Esophagus squamous epithelium (tissue), 5 donors: ENCODE measurements at regions not wholly inside any gene's neighbourhood (a gene's known extent, or its start where the extent isn't known, plus 50 kb on each side); places are given as distances from the start of the nearest gene placed in this dataset.

ENCODE experiments used
- DNase-seq: peaks from one replicate; lab custom pipeline; 2025; lab: John Stamatoyannopoulos, UW
- H3K27ac ChIP-seq, 4 donors: fragments of 200-600 bp; sonication (generic); one replicate each; pipeline ENCODE4 v1.5.1; 2016 to 2019; ENCODE audit warnings: mild to moderate bottlenecking in 1 of 4
- H3K27me3 ChIP-seq, 4 donors: fragments of 200-600 bp; sonication (generic); 1 replicate in 3 of 4; 2 replicates in 1 of 4; pipeline versions ENCODE4 v1.5.1 to v1.6.0; 2017 to 2021; ENCODE audit warnings: antibody characterized with exemption in 1 of 4
- H3K36me3 ChIP-seq, 3 donors: fragments of 200-600 bp; sonication (generic); one replicate each; pipeline ENCODE4 v1.5.1; 2016 to 2019
- H3K4me1 ChIP-seq, 3 donors: fragments of 200-600 bp; sonication (generic); one replicate each; pipeline ENCODE4 v1.5.1; 2017 to 2019
- H3K4me3 ChIP-seq, 4 donors: fragments of 200-600 bp; sonication (generic); 1 replicate in 3 of 4; 2 replicates in 1 of 4; pipeline ENCODE4 v1.5.1; 2016 to 2019; ENCODE audit warnings: mild to moderate bottlenecking in 2 of 4, moderate library complexity in 1 of 4
- H3K9me3 ChIP-seq, 3 donors: fragments of 200-600 bp; sonication (generic); one replicate each; pipeline ENCODE4 v1.5.1; 2016 to 2019
- CTCF ChIP-seq, 6 experiments: fragments of 450-650 bp in 4 of 6; fragments of 200-600 bp in 2 of 6; sonication (generic) in 2 of 6; IDR thresholded peaks; one replicate each; pipeline ENCODE4 v1.5.1; 2016 to 2019; ENCODE audit warnings: antibody characterized with exemption in 6 of 6, mild to moderate bottlenecking in 4 of 6, moderate library complexity in 4 of 6
- POLR2A ChIP-seq, 4 donors: fragments of 450-650 bp; IDR thresholded peaks; one replicate each; pipeline ENCODE4 v1.6.1; 2017; ENCODE audit warnings: antibody characterized with exemption in 4 of 4, mild to moderate bottlenecking in 4 of 4, moderate library complexity in 3 of 4
- WGBS, 2 donors: methylation state at CpG; one replicate each; pipeline ENCODE4 v1.1.5; 2018; 5-methylcytosine and 5-hydroxymethylcytosine counted together
- intact Hi-C: fragments of 100-400 bp; cut with DNase I; formaldehyde crosslinking; loops from one replicate; pipeline ENCODE4 v1.15.0; 2022
- donor health status: DM: yes; HTN: yes; CAD: no.

- 38 to 80% methylated on average over 1 to 2 of the region's 3 CpGs for whole genome bisulfite sequencing, 2 donors
- H3K36me3 ChIP-seq: no peaks in the 10 kb centered on the region
- no peaks in the 10 kb centered on the region for H3K4me1 ChIP-seq
- no peak overlapping the region for H3K27ac ChIP-seq
- no peak overlapping the region for H3K4me3 ChIP-seq
- peaks cover 0 to 47% (median 0%) of the 10 kb centered on the region in 4 donors for H3K27me3 ChIP-seq
- intact Hi-C loops: no loop called here
- DNase-seq: no peak
- TF ChIP-seq POLR2A (IDR thresholded peaks at IDR 0.05) (no peak), CTCF (IDR thresholded peaks at IDR 0.05) (no peak)
- H3K9me3 ChIP-seq: peaks cover 0 to 2% (median 0%) of the 10 kb centered on the region in 3 donors
Observed at GRCh38 chr20:39123185-39123557, 161.0 kb downstream of the DHX35 start.

GRCh38 chr20:39117491-39117890 lies 155.3 kb downstream of the DHX35 start:
- Histone ChIP-seq H3K9me3 (peaks cover 0 to 17% (median 16%) of the 10 kb centered on the region in 3 donors), H3K36me3 (no peaks in the 10 kb centered on the region), H3K27me3 (peaks cover 0 to 55% (median 0%) of the 10 kb centered on the region in 4 donors), H3K4me1 (no peaks in the 10 kb centered on the region), H3K27ac (no peak overlapping the region), H3K4me3 (no peak overlapping the region)
- TF ChIP-seq CTCF (IDR thresholded peaks at IDR 0.05) (no peak), POLR2A (IDR thresholded peaks at IDR 0.05) (no peak)
- no peak for DNase-seq
- intact Hi-C loops: no loop called here

- peaks cover 0 to 56% (median 0%) of the 10 kb centered on the region in 4 donors for H3K27me3 ChIP-seq
- H3K36me3 ChIP-seq: no peaks in the 10 kb centered on the region
- no peak for TF ChIP-seq POLR2A (IDR thresholded peaks at IDR 0.05)
- TF ChIP-seq CTCF (IDR thresholded peaks at IDR 0.05): no peak
- peaks cover 0 to 17% (median 16%) of the 10 kb centered on the region in 3 donors for H3K9me3 ChIP-seq
- H3K4me1 ChIP-seq: no peaks in the 10 kb centered on the region
- WGBS, 2 donors: no CpG with 5 or more reads among the region's 2 CpGs
- H3K4me3 ChIP-seq: no peak overlapping the region
- no peak overlapping the region for H3K27ac ChIP-seq
- DNase-seq: no peak
- intact Hi-C loops: no loop called here
Observed at GRCh38 chr20:39116020-39116419, 153.9 kb downstream of the DHX35 start.

GRCh38 chr20:39112178-39112743 lies 150.1 kb downstream of the DHX35 start:
- Histone ChIP-seq H3K27ac (no peak overlapping the region), H3K36me3 (no peaks in the 10 kb centered on the region), H3K9me3 (peaks cover 0 to 9% (median 6%) of the 10 kb centered on the region in 3 donors), H3K4me1 (peaks cover 0 to 5% (median 0%) of the 10 kb centered on the region in 3 donors), H3K4me3 (no peak overlapping the region), H3K27me3 (peaks cover 0 to 76% (median 0%) of the 10 kb centered on the region in 4 donors)
- intact Hi-C loops: no loop called here
- DNase-seq: no peak
- no peak for TF ChIP-seq POLR2A (IDR thresholded peaks at IDR 0.05)
- TF ChIP-seq CTCF (IDR thresholded peaks at IDR 0.05): peak in 5 of 6 experiments; percentile 30 to 57 (median 40)
- WGBS, 2 donors: 9 to 16% methylated on average over 7 of the region's 9 CpGs

GRCh38 chr20:39111359-39112177 lies 149.4 kb downstream of the DHX35 start:
- Histone ChIP-seq H3K4me1 (peaks cover 0 to 5% (median 0%) of the 10 kb centered on the region in 3 donors), H3K9me3 (peaks cover 0 to 5% (median 0%) of the 10 kb centered on the region in 3 donors), H3K27ac (no peak overlapping the region), H3K4me3 (no peak overlapping the region), H3K36me3 (no peaks in the 10 kb centered on the region), H3K27me3 (peaks cover 0 to 82% (median 0%) of the 10 kb centered on the region in 4 donors)
- TF ChIP-seq POLR2A (IDR thresholded peaks at IDR 0.05): no peak
- intact Hi-C loops: no loop called here
- DNase-seq: no peak
- WGBS, 2 donors: 13 to 16% methylated on average over 4 of the region's 4 CpGs
